Neural progenitor cell (in vitro differentiated cells): ENCODE measurements at regions not wholly inside any gene's neighbourhood (a gene's known extent, or its start where the extent isn't known, plus 50 kb on each side); places are given as distances from the start of the nearest gene placed in this dataset.

Source experiments
- EZH2 ChIP-seq: fragments of 200-600 bp; sonication (generic); IDR thresholded peaks from 2 replicates; pipeline ENCODE4 v1.6.1; 2017; ENCODE audit warnings: antibody characterized with exemption, mild to moderate bottlenecking, moderate library complexity
- EZH2phosphoT487 ChIP-seq: fragments of 200-600 bp; sonication (generic); IDR thresholded peaks from 2 replicates; pipeline ENCODE4 v1.6.1; 2017; ENCODE audit warnings: antibody characterized with exemption
- TF ChIP-seq, protein P1 (sequence below): fragments of 200-600 bp; sonication (generic); IDR thresholded peaks from 2 replicates; pipeline ENCODE4 v1.5.1; 2017; ENCODE audit warnings: antibody characterized with exemption, mild to moderate bottlenecking

DNA sequence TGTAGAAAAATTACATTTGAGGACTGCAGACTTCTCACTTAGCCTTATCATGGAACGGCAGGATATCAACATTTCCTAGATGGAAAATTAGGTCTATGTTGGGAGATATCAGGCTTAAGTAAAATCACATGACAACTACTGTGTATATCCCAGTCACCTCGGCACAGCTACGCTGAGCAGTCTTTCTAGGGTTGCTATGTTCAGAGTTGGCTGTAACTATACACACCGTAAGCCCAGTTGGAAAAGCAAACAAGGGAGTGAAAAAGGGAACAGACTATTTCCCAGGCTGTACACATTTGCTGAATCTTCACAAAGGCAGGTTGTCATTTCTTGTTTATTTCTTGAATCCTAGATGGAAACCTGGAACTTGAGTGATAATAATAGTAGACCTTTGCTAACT is 80.7 kb upstream of the PTPRK start:
- TF ChIP-seq, protein P1, sequence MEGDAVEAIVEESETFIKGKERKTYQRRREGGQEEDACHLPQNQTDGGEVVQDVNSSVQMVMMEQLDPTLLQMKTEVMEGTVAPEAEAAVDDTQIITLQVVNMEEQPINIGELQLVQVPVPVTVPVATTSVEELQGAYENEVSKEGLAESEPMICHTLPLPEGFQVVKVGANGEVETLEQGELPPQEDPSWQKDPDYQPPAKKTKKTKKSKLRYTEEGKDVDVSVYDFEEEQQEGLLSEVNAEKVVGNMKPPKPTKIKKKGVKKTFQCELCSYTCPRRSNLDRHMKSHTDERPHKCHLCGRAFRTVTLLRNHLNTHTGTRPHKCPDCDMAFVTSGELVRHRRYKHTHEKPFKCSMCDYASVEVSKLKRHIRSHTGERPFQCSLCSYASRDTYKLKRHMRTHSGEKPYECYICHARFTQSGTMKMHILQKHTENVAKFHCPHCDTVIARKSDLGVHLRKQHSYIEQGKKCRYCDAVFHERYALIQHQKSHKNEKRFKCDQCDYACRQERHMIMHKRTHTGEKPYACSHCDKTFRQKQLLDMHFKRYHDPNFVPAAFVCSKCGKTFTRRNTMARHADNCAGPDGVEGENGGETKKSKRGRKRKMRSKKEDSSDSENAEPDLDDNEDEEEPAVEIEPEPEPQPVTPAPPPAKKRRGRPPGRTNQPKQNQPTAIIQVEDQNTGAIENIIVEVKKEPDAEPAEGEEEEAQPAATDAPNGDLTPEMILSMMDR: no peak
- TF ChIP-seq EZH2phosphoT487: no peak
- TF ChIP-seq EZH2: no peak
